IMR-90 (cell line): ENCODE measurements at regions not wholly inside any gene's neighbourhood (a gene's known extent, or its start where the extent isn't known, plus 50 kb on each side); places are given as distances from the start of the nearest gene placed in this dataset.

Experiments
- CEBPB ChIP-seq: IDR thresholded peaks from 2 replicates; pipeline ENCODE4 v1.6.1; 2012; ENCODE audit warnings: low read depth, low read length, improper control_type of control experiment
- FOS ChIP-seq: fragments of 150-350 bp; IDR thresholded peaks from 2 replicates; pipeline ENCODE4 v1.6.1; 2016; ENCODE audit warnings: low read depth, low read length
- MAZ ChIP-seq: IDR thresholded peaks from 2 replicates; pipeline ENCODE4 v1.6.1; 2012; ENCODE audit warnings: low read depth, mild to moderate bottlenecking, low read length, improper control_type of control experiment, moderate library complexity, borderline replicate concordance
- MXI1 ChIP-seq: IDR thresholded peaks from 2 replicates; pipeline ENCODE4 v1.6.1; 2012; ENCODE audit warnings: low read depth, mild to moderate bottlenecking, low read length, moderate library complexity, borderline replicate concordance
- NFE2L2 ChIP-seq: fragments of 150-350 bp; IDR thresholded peaks from 2 replicates; pipeline ENCODE4 v1.6.1; 2016; ENCODE audit warnings: low read depth, mild to moderate bottlenecking, low read length
- POLR2A ChIP-seq: IDR thresholded peaks from 2 replicates; pipeline ENCODE4 v1.6.1; 2012; ENCODE audit warnings: mild to moderate bottlenecking, low read depth, low read length
- RAD21 ChIP-seq: IDR thresholded peaks from 2 replicates; pipeline ENCODE4 v1.6.1; 2012; ENCODE audit warnings: low read length, improper control_type of control experiment
- USF2 ChIP-seq: fragments of 150-350 bp; IDR thresholded peaks from 2 replicates; pipeline ENCODE4 v1.6.1; 2017; ENCODE audit warnings: mild to moderate bottlenecking, antibody characterized with exemption, low read length, low read depth
- TF ChIP-seq, protein P1 (sequence below): conservative IDR thresholded peaks from 2 replicates; pipeline ENCODE4 v1.5.1; 2012; ENCODE audit warnings: mild to moderate bottlenecking, low read depth, low read length, improper control_type of control experiment
- TF ChIP-seq, protein P2 (sequence below): fragments of 150-350 bp; IDR thresholded peaks from 2 replicates; pipeline ENCODE4 v1.6.1; 2016; ENCODE audit warnings: low read depth, mild to moderate bottlenecking, low read length, moderate library complexity, borderline replicate concordance

- TF ChIP-seq, protein P1, sequence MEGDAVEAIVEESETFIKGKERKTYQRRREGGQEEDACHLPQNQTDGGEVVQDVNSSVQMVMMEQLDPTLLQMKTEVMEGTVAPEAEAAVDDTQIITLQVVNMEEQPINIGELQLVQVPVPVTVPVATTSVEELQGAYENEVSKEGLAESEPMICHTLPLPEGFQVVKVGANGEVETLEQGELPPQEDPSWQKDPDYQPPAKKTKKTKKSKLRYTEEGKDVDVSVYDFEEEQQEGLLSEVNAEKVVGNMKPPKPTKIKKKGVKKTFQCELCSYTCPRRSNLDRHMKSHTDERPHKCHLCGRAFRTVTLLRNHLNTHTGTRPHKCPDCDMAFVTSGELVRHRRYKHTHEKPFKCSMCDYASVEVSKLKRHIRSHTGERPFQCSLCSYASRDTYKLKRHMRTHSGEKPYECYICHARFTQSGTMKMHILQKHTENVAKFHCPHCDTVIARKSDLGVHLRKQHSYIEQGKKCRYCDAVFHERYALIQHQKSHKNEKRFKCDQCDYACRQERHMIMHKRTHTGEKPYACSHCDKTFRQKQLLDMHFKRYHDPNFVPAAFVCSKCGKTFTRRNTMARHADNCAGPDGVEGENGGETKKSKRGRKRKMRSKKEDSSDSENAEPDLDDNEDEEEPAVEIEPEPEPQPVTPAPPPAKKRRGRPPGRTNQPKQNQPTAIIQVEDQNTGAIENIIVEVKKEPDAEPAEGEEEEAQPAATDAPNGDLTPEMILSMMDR, result no peak
- TF ChIP-seq, protein P2, sequence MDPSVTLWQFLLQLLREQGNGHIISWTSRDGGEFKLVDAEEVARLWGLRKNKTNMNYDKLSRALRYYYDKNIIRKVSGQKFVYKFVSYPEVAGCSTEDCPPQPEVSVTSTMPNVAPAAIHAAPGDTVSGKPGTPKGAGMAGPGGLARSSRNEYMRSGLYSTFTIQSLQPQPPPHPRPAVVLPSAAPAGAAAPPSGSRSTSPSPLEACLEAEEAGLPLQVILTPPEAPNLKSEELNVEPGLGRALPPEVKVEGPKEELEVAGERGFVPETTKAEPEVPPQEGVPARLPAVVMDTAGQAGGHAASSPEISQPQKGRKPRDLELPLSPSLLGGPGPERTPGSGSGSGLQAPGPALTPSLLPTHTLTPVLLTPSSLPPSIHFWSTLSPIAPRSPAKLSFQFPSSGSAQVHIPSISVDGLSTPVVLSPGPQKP, result no peak
- TF ChIP-seq POLR2A, result no peak
- TF ChIP-seq MXI1, result no peak
- TF ChIP-seq NFE2L2, result no peak
- TF ChIP-seq RAD21, result no peak
- TF ChIP-seq USF2, result no peak
- no peak for TF ChIP-seq FOS
- no peak for TF ChIP-seq MAZ
- no peak for TF ChIP-seq CEBPB
These were observed 583.9 kb upstream of the TBX3 start for GRCh38 chr12:115267891-115268290.
